Body of pancreas (tissue), 4 donors: ENCODE measurements at regions not wholly inside any gene's neighbourhood (a gene's known extent, or its start where the extent isn't known, plus 50 kb on each side); places are given as distances from the start of the nearest gene placed in this dataset.

Experiments used
- POLR2A ChIP-seq, 3 donors: fragments of 450-650 bp; IDR thresholded peaks; one replicate each; pipeline ENCODE4 v1.6.1; 2016; ENCODE audit warnings: antibody characterized with exemption in 3 of 3, mild to moderate bottlenecking in 2 of 3
- TF ChIP-seq, protein P1 (sequence below), 7 experiments: fragments of 450-650 bp in 4 of 7; fragments of 200-600 bp in 3 of 7; sonication (generic) in 3 of 7; IDR thresholded peaks; one replicate each; pipeline ENCODE4 v1.5.1; 2016 to 2019; ENCODE audit warnings: antibody characterized with exemption in 7 of 7

GRCh38 chr9:79254900-79255650 lies 316.7 kb upstream of the TLE4 start:
- TF ChIP-seq, protein P1, sequence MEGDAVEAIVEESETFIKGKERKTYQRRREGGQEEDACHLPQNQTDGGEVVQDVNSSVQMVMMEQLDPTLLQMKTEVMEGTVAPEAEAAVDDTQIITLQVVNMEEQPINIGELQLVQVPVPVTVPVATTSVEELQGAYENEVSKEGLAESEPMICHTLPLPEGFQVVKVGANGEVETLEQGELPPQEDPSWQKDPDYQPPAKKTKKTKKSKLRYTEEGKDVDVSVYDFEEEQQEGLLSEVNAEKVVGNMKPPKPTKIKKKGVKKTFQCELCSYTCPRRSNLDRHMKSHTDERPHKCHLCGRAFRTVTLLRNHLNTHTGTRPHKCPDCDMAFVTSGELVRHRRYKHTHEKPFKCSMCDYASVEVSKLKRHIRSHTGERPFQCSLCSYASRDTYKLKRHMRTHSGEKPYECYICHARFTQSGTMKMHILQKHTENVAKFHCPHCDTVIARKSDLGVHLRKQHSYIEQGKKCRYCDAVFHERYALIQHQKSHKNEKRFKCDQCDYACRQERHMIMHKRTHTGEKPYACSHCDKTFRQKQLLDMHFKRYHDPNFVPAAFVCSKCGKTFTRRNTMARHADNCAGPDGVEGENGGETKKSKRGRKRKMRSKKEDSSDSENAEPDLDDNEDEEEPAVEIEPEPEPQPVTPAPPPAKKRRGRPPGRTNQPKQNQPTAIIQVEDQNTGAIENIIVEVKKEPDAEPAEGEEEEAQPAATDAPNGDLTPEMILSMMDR (IDR thresholded peaks at IDR 0.05) = no peak
- no peak for TF ChIP-seq POLR2A (IDR thresholded peaks at IDR 0.05)
